A673 (cell line): ENCODE measurements at regions not wholly inside any gene's neighbourhood (a gene's known extent, or its start where the extent isn't known, plus 50 kb on each side); places are given as distances from the start of the nearest gene placed in this dataset.

ENCODE experiments used
- CTCF ChIP-seq: fragments of 300-800, 200-600 bp; sonication (generic); conservative IDR thresholded peaks from 2 replicates; pipeline ENCODE4 v1.5.1; 2017; ENCODE audit warnings: low read depth, mild to moderate bottlenecking, antibody characterized with exemption, low read length, moderate library complexity, mixed read lengths
- EZH2 ChIP-seq: fragments of 200-600 bp; sonication (generic); IDR thresholded peaks from 2 replicates; pipeline ENCODE4 v1.6.1; 2017; ENCODE audit warnings: borderline replicate concordance, low read depth, mild to moderate bottlenecking, mixed read lengths, antibody characterized with exemption, low read length; ENCODE audit not compliant: poor library complexity, severe bottlenecking

DNA sequence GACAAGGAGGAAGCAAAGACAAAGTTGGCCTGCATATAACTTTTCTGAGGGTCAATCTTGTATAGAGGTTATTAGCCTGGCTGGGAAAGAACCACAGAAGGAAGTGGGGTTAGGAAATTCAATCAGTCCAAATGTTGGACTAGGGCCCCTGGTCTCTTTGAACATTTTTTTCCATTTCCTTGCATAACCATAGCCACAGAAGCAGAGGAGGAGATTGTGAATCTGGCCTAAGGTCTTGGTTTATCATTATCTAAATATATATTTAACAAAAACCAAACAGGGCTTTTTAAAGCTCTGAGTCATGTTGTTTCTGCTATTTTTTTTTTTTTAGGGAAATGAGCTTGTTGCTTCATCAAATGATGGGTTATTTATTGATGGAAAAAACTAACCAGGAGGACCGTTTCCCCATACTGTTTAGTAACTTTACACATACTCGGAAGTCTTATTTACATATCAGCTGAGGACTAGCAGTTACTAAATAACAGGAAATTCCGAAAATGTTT, 97.7 kb upstream of the ACSL4 start:
- TF ChIP-seq CTCF (no peak), EZH2 (no peak)
